CD4-positive, alpha-beta T cell treated with Interleukin-1 beta for 1 hour (primary cell): ENCODE measurements at regions not wholly inside any gene's neighbourhood (a gene's known extent, or its start where the extent isn't known, plus 50 kb on each side); places are given as distances from the start of the nearest gene placed in this dataset.
"Not testable (repeated sequence)": the region's sequence is repeated elsewhere in the genome, so short reads cannot be mapped to it uniquely, and the experiment has no call there.

Experiments
- DNase-seq, 2 donors: peaks; one replicate each; pipeline ENCODE4 v3.0.0-alpha.2; 2020 to 2022

DNA sequence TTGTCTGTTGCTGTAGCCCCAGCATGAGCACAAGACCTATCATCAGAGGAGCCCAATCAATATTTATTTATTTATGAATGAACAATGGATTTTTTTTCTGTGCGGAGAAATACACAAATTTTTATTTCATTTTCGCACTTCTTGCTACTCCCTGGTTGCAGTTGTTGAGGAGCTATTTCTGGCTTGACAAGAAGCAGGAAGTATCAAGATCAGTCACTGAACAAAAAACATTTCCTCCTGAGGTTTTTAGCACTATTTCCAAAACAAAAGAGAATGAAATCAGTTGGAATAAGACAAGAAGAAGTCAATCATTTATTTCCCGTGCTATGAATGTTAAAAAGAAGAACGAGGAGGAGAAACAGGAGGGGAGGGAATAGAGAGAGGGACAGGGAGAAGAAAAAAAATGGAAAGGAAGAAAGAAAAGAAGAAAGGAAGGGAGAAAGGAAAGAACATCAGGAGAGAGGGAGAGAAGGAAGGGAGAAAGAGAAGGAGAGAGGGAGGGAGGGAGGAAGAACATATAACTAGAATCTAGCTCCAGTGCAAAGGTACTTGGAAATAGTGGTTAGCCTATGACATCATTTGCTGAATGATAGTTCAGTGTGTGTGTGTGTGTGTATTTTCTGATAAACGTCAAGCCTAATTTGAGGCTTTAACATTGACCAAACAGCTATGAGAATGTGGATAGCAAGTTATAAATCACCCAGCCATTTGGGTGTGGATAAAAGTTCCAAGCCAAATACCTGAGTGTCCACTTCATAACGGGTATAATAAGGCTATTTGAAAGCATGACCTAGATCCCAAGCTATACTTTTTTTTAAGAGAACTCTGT lies 586.0 kb downstream of the EBF1 start:
- no peak for DNase-seq

DNA sequence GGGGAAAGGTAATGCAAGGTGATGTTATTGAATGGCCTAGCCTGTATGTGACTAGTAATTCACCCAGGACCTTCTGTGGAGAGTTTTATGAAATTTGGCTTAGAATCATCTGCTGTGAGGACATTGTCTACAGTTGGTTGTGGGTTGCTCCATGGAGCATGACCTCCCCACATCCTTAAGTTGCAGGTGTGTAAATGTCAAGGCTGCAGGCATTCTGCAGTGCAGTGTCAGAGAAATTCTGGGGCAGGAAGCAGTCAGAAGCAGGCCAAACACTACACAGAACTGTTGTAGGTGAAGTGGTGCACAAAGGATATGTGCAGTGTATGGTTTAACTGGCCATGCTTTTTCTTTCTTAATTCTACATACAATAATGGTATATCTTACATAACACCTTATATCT lies 588.3 kb downstream of the EBF1 start:
- DNase-seq, result peak in 1 of 2 donors; percentile 35

DNA sequence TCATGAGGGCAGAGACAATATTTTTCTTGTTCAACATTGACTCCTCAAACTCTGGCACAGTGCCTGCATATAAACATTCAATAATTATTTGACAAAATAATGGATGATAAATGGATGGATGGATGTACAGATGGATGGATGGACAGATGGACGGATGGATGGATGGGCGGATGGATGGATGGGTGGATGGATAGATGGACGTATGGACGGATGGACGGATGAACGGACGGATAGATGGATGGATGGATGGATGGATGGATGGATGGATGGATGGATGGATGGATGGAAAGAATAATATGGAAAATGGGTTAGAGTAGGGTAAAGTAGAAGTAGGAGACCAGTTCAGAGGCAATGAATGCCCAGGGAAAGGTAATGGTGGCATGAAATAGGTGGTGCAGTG lies 589.2 kb downstream of the EBF1 start:
- no peak for DNase-seq

DNA sequence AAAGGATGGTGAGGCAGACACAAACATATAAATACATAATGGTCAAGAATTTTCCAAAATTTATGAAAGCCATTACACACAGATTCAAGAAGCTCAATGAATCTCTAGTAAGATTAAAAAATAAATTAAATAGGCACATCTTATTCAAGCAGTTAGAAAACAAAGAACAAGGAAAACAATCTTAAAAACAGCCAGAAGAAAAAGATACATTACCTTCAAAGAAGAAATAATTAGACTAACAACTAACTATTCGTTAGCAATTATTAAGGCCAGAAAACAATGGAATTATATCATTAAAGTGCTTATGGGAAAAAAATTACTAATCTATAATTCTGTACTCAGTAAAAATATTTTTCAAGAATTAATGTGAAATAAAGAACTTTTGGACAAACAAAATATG lies 593.1 kb downstream of the EBF1 start:
- DNase-seq, result no peak

DNA sequence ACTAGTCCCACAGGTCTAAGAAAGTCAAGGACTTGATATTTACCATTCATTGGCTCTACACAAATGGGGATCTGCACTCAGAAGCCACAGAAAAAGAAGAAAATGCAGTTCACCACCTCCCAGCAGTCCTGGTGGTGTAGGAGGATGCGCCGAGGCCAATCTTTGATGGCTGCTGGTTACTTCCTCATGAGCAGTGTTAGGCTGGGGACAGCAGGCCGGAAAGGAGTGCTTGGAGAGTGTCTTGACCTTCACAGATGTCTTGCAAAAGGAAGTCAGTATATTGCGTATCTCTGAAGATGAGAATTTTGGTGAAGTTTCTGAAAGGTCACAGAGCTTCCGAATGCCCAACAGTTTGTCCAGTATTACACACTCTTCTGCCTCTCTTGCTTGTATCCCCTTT lies 597.0 kb downstream of the EBF1 start:
- peak in 1 of 2 donors; percentile 35 for DNase-seq

DNA sequence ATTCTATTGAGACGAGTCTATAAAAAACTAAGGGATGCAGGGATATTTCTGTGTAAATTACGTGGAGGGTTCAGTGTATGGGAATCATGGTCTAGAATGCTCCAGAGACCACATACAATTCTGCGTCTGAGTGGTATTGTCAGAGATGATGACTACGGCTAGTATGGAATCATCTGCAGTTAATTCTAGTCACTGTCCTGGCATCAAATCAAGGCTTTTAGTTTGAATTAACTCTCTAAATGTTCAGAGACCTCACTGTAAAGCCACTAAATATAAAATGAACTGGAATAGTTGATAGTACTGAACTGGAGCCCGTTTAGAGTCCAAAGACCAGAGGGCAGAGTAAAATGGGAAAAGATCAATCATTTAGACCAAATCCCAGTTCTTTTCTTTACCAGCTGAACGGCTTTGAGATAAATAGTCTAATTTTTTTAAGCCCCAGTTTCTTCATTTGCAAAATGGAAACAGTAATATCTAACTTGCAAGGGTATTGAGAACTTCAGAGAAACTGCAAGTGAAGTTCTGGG lies 599.8 kb downstream of the EBF1 start:
- no peak for DNase-seq

DNA sequence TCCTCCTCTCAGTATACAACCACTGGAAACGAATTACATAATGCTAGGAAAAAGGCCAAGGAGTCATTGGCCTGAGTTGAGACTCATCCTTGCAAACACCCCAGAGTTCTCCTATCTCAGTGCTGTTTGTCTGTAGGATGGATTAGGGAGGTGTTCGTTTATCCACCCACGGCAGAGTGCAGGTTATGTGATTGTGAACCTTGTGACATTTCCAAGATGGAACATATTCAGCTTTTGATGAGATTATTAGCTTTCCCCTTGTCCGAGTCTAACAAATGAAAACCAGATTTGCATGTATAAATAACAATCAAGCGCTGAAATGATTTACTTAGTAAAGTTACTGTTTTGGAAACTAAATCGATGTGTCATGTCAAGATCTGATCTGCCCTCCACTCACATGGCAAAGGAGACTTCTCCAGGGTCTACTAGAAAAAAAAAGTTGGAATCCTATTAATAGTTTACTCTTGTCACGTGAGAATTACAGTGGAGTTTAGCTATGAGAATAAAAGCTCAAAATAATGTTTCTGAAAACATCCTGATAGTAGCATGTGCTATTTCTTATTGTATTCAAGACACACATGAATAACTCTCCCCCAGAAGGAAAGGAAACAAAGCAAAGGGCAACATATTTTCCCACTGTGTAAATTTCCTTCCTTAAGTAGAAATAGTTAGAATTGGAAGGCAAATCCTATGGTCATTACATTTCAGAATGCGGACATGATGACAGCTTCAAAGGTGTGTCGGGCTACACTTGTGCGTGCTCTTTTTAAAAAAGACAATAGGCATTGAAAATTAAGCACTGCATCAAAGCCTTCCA lies 600.4 kb downstream of the EBF1 start:
- DNase-seq, result no peak

DNA sequence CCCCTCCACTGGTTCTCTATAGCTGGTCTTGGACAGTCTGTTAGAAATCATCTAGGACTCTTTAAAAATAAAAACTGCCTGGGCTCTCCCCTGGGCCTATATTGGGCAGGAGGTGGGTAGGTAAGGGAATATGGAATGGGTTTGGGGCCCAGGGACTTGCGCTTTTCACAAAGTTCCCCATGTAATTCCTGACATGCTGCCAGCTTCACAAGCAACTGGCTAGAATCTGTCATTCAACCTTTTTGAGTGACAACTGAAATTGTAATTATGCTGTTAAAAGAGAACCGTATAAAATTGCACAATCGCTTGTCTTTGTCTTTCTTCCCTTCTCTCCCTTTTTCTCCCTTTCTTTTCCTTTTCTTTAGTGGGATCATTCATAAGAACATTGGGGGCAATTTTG lies 603.1 kb downstream of the EBF1 start:
- no peak for DNase-seq

DNA sequence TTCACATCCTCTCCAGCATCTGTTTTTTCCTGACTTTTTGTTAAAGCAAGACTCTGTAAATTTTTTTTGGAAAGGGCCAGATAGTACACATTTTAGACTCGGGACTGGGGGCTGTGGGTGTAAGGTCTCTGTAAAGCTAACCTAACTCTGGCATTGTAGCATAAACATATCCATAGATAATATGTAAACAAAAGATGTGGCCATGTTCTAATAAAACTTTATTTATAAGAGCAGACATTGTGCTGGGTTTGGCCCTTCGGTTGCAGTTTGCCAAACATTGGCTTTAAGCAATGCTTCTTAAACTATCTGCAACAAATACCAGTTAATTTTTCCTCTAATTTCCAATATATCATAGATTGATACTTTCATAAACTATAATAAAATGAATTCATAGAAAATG lies 605.2 kb downstream of the EBF1 start:
- DNase-seq, result no peak

DNA sequence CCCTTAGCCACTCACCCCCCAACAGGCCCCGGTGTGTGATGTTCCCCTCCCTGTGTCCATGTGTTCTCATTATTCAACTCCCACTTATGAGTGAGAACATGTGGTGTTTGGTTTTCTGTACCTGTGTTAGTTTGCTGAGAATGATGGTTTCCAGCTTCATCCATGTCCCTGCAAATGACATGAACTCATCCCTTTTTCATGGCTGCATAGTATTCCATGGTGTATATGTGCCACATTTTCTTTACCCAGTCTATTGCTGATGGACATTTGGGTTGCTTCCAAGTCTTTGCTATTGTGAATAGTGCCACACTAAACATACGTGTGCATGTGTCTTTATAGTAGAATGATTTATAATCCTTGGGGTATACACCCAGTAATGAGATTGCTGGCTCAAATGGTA lies 605.7 kb downstream of the EBF1 start:
- not testable (repeated sequence) for DNase-seq

DNA sequence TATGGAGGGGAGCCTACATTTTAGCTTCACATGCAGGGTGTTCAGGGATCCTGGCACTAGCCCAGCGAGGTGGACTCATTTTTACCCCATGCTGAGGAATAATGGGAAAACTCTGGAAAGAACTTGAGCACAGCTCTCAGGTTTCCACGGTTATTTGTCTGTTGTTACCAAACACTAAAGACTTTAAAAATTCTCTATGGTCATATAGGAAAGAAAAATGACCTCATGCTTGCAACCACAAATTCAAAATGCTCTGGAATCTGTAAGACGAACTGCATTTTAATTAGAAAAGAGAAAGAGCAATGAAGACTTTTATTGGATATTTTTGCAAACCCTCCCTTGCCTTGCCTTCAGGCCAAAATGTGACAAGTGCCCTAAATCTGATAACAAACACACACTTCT lies 606.9 kb downstream of the EBF1 start:
- DNase-seq, result no peak

DNA sequence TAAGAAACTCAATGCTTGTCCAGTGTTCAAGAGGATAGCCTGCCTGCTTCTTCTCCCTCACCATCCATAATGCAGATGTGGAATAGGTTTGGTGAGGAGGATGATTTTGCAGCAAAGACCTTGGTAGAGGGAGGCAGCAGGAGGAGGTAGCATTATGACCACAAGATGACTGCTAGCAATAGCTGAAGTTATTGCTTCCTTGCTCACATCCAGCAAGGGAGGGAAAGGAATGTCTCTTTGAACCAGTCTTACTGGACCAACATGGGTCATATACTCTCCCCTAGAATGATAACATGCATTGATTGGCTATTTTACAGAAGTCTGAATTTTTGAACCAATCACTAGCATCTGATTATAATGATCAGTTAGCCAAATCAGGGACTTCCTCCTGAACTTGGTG lies 607.6 kb downstream of the EBF1 start:
- no peak for DNase-seq

DNA sequence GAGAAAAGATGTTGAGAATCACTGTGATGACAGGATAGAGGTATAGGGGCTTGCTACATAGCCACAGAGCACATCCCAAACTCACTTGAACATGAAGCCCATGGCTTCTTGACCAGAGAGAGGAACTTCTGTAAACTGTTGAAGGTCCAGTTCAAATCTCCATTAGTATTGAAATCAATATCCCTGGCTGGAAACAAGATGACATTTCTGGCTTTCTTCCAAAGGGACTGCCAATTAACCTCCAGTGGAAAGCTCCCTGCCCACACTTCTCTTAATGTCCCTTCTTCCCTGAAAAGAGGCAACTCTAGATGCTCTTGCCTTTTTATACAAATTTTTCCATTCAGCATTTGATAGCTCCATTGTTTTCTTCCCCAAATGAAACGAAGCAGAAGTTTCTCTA lies 612.1 kb downstream of the EBF1 start:
- no peak for DNase-seq

DNA sequence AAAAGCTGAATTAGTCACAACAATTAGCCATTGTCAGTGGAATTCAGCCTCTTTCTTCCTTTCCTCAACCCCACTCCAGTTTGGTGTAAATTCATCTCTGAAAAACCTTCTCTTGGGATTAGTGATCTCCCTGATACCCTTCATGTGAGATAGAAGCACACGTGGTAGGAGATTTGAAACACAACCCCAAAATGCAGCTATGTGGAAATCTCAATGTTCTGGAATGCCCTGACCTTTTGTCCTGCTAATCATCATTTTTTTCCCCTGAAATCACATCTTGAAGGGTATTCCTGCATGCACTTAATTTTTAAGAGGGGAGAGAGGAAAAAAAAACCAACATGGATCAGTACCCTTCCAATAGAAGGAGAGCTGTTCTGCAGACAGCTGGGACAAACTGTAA lies 612.6 kb downstream of the EBF1 start:
- no peak for DNase-seq

DNA sequence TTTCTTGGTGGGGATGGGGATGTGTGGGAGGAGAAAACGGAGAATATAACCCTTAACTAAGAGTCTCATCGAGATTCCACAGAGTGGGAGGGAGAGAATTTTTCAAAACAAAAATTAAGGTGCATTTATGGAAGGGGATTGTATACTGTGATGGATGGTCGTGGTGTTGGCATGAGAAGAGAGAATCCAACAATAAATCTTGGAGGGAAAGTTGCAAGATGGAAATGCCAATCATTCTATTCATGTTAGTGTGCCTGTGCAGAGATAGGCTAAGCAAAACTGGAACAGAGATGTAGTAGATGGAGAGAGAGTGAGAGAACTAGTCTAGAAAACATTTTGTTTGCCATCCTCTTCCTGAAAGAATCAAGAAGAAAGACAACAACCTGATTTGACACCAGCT lies 613.1 kb downstream of the EBF1 start:
- DNase-seq, result no peak

DNA sequence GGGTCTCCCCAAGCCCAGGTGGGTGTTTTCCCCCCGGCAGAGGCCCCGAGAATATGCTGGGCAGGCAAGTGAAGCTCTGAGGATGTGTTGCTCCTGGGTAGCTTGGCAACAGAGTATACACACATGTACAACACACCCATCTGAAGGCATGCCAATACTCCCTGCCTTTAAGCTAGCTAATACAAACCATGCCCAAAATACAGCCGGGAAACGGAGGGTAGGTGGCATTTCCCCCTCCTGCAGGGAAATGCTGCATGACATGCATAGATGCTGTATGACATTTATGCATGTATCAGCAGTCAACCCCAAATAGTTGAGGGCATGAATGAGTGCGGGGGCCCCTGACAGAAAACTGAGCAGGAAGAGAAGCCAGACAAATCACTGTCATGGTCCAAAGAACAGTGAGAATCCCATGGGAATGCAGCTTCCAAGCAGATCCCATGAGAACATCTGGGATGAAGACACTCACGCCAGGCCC lies 614.1 kb downstream of the EBF1 start:
- DNase-seq, result no peak

DNA sequence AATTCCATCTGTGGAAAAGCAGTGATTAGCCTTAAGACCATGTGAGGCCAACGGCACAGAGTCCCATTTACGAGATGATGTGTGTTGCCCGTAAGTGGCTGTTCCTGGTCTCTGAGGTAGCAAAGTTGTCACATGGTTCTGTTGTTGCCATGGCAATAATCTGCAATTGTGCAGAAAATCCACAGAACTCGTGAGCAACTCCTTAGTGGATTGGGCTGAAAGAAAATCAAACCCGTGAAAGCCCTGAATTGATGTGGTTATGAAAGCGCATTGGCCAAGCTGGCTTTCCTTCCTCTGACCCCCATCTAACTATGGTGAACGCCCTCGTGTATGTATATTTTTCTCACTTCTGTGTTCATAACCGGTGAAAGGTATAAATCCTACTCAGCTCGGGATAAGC lies 614.7 kb downstream of the EBF1 start:
- DNase-seq, result no peak

DNA sequence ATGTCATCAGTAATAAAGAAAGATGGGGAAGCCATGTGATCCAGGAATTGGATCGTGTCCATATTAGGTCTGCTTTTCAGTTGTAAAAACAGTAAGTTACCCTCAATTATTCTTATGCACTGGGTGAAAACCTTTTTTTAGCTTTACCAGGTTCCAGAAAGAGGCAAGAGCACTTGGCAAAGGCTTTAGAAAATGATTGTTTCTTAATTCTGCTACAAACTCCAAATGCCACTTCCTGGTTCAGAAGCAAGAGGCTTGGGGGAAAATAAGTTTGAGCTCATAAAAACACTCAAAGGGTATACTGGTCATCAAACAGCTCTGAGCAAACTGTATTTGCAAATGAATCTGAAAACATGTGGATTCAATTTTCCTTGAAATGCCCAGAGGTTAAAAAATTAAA lies 615.6 kb downstream of the EBF1 start:
- no peak for DNase-seq

DNA sequence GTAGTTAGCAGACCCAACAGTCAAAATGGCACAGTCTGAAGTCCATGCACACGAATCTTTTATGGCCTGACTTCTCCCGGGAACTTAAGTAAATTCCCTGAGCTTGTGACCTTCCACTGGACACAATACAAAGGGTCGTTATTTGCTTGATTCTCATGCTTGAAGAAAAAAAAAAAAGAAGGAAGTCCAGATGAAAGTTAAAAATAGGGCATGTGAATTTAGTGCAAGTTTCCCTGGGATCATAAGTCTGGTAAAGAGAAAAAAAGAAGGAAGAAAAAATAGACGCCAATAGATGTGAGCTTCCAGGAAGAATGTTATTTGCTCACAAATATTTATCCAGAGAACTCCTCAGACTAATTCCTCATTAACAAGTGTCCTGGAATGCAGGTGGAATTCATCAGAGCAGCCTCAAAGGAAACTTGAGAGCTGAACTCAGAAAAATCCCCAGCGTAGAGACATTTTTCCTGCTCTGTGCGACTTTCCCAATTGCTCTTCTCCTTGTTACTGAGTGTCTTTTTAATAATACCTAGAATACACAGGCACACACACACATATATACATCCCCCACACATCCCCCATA lies 616.3 kb downstream of the EBF1 start:
- DNase-seq, result no peak

DNA sequence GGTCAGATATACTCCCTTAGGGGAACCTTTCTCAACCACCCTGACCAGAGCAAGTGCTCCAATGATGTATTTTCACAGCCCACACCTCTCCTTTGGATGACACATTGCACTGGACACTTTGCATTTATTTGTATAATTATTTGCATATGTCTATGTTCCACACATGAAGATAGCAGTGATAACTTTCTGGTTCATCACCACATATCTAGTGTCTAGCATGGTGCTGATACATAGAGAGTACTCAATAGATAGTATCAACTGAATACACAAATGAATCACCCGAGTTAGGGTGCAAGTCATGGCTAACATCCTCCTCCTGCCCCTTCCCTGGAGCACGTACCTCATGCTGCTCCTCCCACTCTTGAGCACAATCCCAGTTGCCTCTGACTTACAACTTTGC lies 617.6 kb downstream of the EBF1 start:
- no peak for DNase-seq

DNA sequence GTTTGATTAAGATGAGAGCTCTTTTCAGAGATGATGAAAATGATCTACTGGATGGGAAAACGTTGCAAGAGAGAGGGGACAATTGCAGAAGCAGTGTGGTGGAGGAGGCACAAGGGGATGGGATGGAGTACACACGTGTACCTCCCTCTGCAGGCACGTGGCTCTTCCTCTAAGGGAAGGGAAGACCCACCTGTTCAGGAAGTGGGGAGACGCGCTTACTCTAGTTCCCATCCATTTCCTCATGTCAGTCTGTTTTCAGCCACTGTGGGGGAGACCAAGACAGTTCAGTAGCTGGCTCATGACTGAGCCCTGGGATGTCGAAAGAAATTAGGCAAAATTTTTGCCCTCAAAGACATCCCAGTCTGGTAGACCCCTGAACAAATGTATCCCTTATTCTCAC lies 619.2 kb upstream of the CLINT1 start:
- no peak for DNase-seq

DNA sequence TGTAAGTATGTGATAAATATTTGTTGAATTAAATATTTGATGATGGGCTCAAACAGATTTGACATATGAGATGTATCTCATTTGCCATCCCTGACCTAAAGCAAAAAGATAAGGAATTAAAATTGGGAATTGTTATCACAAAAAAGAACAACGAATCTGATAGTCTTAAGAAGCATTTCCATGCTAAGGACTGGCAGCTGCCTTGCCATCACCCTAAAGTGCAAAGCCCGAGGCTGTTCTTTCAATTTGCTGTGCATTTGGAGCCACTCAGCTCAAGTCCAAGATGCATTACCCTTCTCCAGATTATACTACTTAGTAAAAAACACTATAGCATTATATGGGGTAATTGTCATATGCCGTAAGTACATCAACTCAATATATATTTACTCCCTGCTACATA lies 618.3 kb upstream of the CLINT1 start:
- DNase-seq, result no peak

DNA sequence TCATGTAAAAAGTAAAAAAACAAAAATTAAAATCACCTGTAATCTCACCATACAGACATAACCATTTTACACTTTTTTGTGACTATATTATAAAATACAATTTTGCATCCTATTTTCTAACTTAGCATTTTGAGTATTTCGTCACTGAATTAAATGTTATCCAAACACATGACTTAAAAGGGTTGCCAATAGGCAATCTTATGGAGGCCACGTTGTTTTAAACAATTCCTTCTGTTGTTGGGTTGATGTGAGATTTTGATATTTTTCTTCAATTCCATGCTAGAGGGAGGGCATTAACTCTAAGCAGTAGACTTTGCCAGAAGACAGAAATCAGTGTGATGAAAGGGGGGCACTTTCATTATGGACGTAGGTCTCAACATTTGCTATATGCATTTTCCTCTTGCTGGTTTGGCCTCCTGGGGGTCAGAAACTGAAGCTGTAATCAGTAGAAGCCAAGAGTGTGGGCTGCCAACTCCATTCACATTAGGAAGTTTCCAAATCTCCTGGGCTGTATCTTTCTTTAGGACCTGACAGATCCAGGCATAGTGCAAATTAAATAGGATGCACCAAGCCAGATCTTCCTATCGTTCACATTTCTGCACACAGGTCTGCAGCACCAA lies 614.2 kb upstream of the CLINT1 start:
- no peak for DNase-seq
